Thyroid gland (tissue), 4 donors: ENCODE measurements at regions not wholly inside any gene's neighbourhood (a gene's known extent, or its start where the extent isn't known, plus 50 kb on each side); places are given as distances from the start of the nearest gene placed in this dataset.
"Not testable (repeated sequence)": the region's sequence is repeated elsewhere in the genome, so short reads cannot be mapped to it uniquely, and the experiment has no call there.

Source experiments
- POLR2A ChIP-seq, 2 donors: fragments of 450-650 bp; IDR thresholded peaks; one replicate each; pipeline ENCODE4 v1.6.1; 2017; ENCODE audit warnings: antibody characterized with exemption in 2 of 2, mild to moderate bottlenecking in 2 of 2, moderate library complexity in 1 of 2
- TF ChIP-seq, protein P1 (sequence below), 6 experiments: fragments of 200-600 bp in 3 of 6; fragments of 450-650 bp in 3 of 6; sonication (generic) in 3 of 6; IDR thresholded peaks; one replicate each; pipeline ENCODE4 v1.5.1; 2016 to 2019; ENCODE audit warnings: antibody characterized with exemption in 6 of 6, mild to moderate bottlenecking in 2 of 6, inconsistent platforms in 1 of 6, moderate library complexity in 1 of 6

DNA sequence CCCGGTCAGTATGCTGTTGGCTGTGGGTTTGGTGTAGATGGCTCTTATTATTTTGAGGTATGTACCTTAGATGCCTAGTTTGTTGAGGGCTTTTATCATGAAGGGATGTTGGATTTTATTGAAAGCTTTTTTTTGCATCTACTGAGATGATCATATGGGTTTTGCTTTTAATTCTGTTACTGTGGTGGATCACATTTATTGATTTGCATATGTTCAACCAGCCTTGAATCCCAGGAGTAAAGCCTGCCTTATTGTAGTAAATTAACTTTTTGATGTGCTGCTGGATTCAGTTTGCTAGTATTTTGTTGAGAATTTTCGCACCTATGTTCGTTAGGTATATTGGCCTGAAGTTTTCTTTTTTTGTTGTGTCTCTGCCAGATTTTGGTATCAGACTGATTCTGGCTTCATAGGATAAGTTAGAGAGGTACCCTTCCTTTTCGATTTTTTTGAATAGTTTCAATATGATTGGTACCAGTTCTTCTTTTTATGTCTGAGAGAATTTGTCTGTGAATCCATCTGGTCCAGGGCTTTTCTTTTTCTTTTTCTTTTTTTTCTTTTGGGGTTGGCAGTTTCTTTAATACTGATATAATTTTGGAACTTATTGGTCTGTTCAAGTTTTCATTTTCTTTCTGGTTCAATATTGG lies 301.6 kb downstream of the SPATA31A1 start:
- TF ChIP-seq, protein P1, sequence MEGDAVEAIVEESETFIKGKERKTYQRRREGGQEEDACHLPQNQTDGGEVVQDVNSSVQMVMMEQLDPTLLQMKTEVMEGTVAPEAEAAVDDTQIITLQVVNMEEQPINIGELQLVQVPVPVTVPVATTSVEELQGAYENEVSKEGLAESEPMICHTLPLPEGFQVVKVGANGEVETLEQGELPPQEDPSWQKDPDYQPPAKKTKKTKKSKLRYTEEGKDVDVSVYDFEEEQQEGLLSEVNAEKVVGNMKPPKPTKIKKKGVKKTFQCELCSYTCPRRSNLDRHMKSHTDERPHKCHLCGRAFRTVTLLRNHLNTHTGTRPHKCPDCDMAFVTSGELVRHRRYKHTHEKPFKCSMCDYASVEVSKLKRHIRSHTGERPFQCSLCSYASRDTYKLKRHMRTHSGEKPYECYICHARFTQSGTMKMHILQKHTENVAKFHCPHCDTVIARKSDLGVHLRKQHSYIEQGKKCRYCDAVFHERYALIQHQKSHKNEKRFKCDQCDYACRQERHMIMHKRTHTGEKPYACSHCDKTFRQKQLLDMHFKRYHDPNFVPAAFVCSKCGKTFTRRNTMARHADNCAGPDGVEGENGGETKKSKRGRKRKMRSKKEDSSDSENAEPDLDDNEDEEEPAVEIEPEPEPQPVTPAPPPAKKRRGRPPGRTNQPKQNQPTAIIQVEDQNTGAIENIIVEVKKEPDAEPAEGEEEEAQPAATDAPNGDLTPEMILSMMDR (IDR thresholded peaks at IDR 0.05) = not testable (repeated sequence)
- not testable (repeated sequence) for TF ChIP-seq POLR2A (IDR thresholded peaks at IDR 0.05)
